Peyer's patch (tissue), 4 donors: ENCODE measurements at regions not wholly inside any gene's neighbourhood (a gene's known extent, or its start where the extent isn't known, plus 50 kb on each side); places are given as distances from the start of the nearest gene placed in this dataset.

ENCODE experiments used
- DNase-seq, 3 donors: peaks; one replicate each; pipeline ENCODE4 v3.0.0-alpha.2; 2017 to 2019
- H3K27ac ChIP-seq, 4 donors: fragments of 200-600 bp; sonication (generic); one replicate each; pipeline ENCODE4 v1.5.1; 2016 to 2019
- H3K27me3 ChIP-seq, 2 donors: fragments of 200-600 bp; sonication (generic); one replicate each; pipeline ENCODE4 v1.5.1; 2019
- H3K36me3 ChIP-seq, 3 donors: fragments of 200-600 bp; sonication (generic); one replicate each; pipeline ENCODE4 v1.5.1; 2016 to 2019
- H3K4me1 ChIP-seq, 4 donors: fragments of 200-600 bp; sonication (generic); one replicate each; pipeline ENCODE4 v1.5.1; 2016 to 2019
- H3K4me3 ChIP-seq, 4 donors: fragments of 200-600 bp; sonication (generic); 1 replicate in 3 of 4; 2 replicates in 1 of 4; pipeline ENCODE4 v1.5.1; 2016 to 2019; ENCODE audit warnings: mild to moderate bottlenecking in 1 of 4
- H3K9me3 ChIP-seq, 4 donors: fragments of 200-600 bp; sonication (generic); one replicate each; pipeline ENCODE4 v1.5.1; 2016 to 2019; ENCODE audit warnings: mild to moderate bottlenecking in 1 of 4
- POLR2A ChIP-seq, 2 donors: fragments of 450-650 bp; IDR thresholded peaks; one replicate each; pipeline ENCODE4 v1.5.1; 2017; ENCODE audit warnings: antibody characterized with exemption in 2 of 2, mild to moderate bottlenecking in 2 of 2, moderate library complexity in 2 of 2
- TF ChIP-seq, protein P1 (sequence below), 6 experiments: fragments of 450-650 bp in 4 of 6; fragments of 200-600 bp in 2 of 6; sonication (generic) in 1 of 6; IDR thresholded peaks; one replicate each; pipeline ENCODE4 v1.5.1; 2017 to 2019; ENCODE audit warnings: antibody characterized with exemption in 6 of 6, mild to moderate bottlenecking in 3 of 6, moderate library complexity in 1 of 6

- no peaks in the 10 kb centered on the region for H3K36me3 ChIP-seq
- DNase-seq, result no peak
- H3K9me3 ChIP-seq, result no peaks in the 10 kb centered on the region
- H3K27ac ChIP-seq, result no peak overlapping the region
- no peaks in the 10 kb centered on the region for H3K4me1 ChIP-seq
- TF ChIP-seq POLR2A (IDR thresholded peaks at IDR 0.05), result no peak
- TF ChIP-seq, protein P1, sequence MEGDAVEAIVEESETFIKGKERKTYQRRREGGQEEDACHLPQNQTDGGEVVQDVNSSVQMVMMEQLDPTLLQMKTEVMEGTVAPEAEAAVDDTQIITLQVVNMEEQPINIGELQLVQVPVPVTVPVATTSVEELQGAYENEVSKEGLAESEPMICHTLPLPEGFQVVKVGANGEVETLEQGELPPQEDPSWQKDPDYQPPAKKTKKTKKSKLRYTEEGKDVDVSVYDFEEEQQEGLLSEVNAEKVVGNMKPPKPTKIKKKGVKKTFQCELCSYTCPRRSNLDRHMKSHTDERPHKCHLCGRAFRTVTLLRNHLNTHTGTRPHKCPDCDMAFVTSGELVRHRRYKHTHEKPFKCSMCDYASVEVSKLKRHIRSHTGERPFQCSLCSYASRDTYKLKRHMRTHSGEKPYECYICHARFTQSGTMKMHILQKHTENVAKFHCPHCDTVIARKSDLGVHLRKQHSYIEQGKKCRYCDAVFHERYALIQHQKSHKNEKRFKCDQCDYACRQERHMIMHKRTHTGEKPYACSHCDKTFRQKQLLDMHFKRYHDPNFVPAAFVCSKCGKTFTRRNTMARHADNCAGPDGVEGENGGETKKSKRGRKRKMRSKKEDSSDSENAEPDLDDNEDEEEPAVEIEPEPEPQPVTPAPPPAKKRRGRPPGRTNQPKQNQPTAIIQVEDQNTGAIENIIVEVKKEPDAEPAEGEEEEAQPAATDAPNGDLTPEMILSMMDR (IDR thresholded peaks at IDR 0.05), result no peak
- no peaks in the 10 kb centered on the region for H3K27me3 ChIP-seq
- H3K4me3 ChIP-seq, result no peak overlapping the region
Measured at GRCh38 chr2:217108575-217109027, 248.7 kb upstream of the TNP1 start.

GRCh38 chr2:217108086-217108485, 248.2 kb upstream of the TNP1 start:
- TF ChIP-seq, protein P1 (IDR thresholded peaks at IDR 0.05), result no peak
- TF ChIP-seq POLR2A (IDR thresholded peaks at IDR 0.05), result no peak
- no peak overlapping the region for H3K4me3 ChIP-seq
- H3K4me1 ChIP-seq, result no peaks in the 10 kb centered on the region
- H3K27ac ChIP-seq, result no peak overlapping the region
- no peaks in the 10 kb centered on the region for H3K36me3 ChIP-seq
- no peaks in the 10 kb centered on the region for H3K9me3 ChIP-seq
- no peaks in the 10 kb centered on the region for H3K27me3 ChIP-seq
- DNase-seq, result no peak

- DNase-seq, result no peak
- H3K4me3 ChIP-seq, result no peak overlapping the region
- H3K27ac ChIP-seq, result no peak overlapping the region
- no peak for TF ChIP-seq POLR2A (IDR thresholded peaks at IDR 0.05)
- TF ChIP-seq, protein P1 (IDR thresholded peaks at IDR 0.05), result no peak
- H3K9me3 ChIP-seq, result no peaks in the 10 kb centered on the region
- no peaks in the 10 kb centered on the region for H3K27me3 ChIP-seq
- no peaks in the 10 kb centered on the region for H3K4me1 ChIP-seq
- no peaks in the 10 kb centered on the region for H3K36me3 ChIP-seq
Measured at GRCh38 chr2:217107480-217107879, 247.6 kb upstream of the TNP1 start.

DNA sequence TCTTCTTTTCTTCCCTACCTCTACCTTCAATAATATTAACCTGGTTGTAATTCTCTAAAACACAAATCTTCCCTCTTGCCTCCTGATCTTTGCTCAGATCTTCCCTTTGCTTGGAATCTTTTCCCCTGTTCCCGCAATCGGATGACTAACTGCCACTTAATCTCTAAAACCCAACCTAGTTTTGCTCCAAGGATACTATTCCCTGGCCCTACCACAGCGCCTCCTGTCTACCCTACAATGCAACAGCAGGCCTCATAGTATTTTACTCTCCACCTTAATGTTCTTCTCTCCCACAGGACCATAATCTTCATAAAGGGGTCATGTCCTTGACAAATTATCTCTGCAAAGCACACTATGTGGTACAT, 246.8 kb upstream of the TNP1 start:
- no peaks in the 10 kb centered on the region for H3K36me3 ChIP-seq
- no peak overlapping the region for H3K27ac ChIP-seq
- DNase-seq, result no peak
- H3K4me1 ChIP-seq, result no peaks in the 10 kb centered on the region
- H3K4me3 ChIP-seq, result no peak overlapping the region
- TF ChIP-seq, protein P1 (IDR thresholded peaks at IDR 0.05), result peak in 1 of 6 experiments; percentile 2
- TF ChIP-seq POLR2A (IDR thresholded peaks at IDR 0.05), result no peak
- no peaks in the 10 kb centered on the region for H3K27me3 ChIP-seq
- no peaks in the 10 kb centered on the region for H3K9me3 ChIP-seq

GRCh38 chr2:217105733-217106649, 246.1 kb upstream of the TNP1 start:
- no peaks in the 10 kb centered on the region for H3K36me3 ChIP-seq
- H3K27me3 ChIP-seq, result no peaks in the 10 kb centered on the region
- no peaks in the 10 kb centered on the region for H3K9me3 ChIP-seq
- no peak overlapping the region for H3K27ac ChIP-seq
- TF ChIP-seq, protein P1 (IDR thresholded peaks at IDR 0.05), result no peak
- TF ChIP-seq POLR2A (IDR thresholded peaks at IDR 0.05), result no peak
- no peak overlapping the region for H3K4me3 ChIP-seq
- no peak for DNase-seq
- no peaks in the 10 kb centered on the region for H3K4me1 ChIP-seq
